ENCODE measurements at regions not wholly inside any gene's neighbourhood (a gene's known extent, or its start where the extent isn't known, plus 50 kb on each side); places are given as distances from the start of the nearest gene placed in this dataset.

DNA sequence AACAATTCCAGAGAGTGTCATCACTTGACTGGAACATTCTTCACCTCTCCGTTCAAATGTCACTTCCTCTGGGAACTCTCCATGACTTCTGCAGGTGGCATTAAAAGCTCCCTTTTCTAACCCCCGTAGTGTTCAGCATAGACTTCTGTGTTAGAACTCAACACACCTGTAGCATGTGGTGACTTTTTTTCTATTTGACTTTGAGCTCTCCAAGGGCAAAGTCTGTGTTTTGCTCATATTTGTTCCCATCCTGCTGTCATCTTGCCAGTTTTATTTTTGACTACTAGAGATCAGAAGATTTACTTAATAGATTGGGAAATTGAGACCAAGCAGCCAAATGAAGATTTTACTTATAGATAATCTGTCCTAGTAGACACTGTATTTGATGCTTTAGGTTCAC, 367.1 kb downstream of the INSC start:
- no peak for TF ChIP-seq ZFX (IDR thresholded peaks at IDR 0.05)
- TF ChIP-seq, protein P1, sequence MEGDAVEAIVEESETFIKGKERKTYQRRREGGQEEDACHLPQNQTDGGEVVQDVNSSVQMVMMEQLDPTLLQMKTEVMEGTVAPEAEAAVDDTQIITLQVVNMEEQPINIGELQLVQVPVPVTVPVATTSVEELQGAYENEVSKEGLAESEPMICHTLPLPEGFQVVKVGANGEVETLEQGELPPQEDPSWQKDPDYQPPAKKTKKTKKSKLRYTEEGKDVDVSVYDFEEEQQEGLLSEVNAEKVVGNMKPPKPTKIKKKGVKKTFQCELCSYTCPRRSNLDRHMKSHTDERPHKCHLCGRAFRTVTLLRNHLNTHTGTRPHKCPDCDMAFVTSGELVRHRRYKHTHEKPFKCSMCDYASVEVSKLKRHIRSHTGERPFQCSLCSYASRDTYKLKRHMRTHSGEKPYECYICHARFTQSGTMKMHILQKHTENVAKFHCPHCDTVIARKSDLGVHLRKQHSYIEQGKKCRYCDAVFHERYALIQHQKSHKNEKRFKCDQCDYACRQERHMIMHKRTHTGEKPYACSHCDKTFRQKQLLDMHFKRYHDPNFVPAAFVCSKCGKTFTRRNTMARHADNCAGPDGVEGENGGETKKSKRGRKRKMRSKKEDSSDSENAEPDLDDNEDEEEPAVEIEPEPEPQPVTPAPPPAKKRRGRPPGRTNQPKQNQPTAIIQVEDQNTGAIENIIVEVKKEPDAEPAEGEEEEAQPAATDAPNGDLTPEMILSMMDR (conservative IDR thresholded peaks at IDR 0.05): no peak
- no peak overlapping the region for H3K27ac ChIP-seq

DNA sequence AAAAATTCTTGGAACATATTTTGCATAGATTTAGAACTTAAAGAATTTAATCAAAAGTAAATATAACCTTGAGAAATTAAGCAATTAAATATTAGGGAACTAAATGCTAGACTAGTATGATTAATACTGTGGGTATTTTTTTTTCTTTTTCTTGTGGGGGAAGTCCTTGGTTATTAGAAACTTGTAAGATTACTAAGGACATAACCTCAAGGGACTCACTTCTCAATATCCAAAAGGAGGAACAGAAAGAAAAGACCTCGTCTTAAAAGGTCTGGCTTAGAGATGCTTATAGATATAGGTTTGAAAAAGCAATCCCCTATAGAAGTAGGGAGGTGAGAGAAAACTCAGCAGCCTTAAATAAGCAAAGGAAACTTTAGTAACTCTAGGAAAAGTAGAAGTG, 368.5 kb downstream of the INSC start:
- no peak overlapping the region for H3K27ac ChIP-seq
- no peak for TF ChIP-seq ZFX (IDR thresholded peaks at IDR 0.05)
- TF ChIP-seq, protein P1 (conservative IDR thresholded peaks at IDR 0.05): no peak

DNA sequence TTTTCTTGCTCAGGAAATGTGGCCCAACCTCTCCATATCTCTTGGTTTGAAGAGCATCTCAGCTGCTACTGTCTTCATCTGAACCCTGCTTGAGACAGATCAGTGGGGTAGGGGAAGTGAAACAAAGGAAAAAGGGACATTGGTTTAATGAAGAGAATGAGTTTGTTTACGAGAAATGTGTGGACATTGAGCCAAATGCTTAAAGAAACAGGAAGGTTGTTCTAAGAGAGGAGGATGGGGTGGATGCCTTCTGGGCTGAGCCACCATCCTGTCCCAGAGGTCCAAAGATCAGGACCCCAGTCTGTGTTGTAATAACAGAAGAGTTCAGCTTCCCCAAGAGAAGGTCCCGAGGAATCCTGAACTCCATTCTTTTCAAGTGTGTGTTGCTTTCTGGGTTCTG, 369.7 kb downstream of the INSC start:
- no peak overlapping the region for H3K27ac ChIP-seq
- TF ChIP-seq, protein P1 (conservative IDR thresholded peaks at IDR 0.05): no peak
- no peak for TF ChIP-seq ZFX (IDR thresholded peaks at IDR 0.05)

DNA sequence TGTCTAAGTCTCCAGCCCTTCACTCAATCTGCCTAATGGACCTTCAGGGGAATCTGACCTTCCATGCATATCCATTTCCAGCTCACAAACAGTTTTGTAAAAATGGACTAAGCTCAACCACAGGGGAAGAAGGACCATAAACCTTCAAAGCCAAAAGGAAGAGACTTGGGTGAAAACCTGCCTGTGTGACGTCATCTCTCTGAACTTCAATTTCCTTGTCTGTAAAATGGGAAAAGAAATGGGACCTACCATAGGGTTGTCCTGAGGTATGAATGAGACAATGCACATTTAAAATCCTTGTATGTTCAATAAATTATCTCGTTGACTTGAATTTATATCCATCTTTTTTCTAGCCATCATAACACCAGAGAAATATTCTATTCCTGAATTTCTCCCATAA, 370.7 kb downstream of the INSC start:
- TF ChIP-seq ZFX (IDR thresholded peaks at IDR 0.05): no peak
- TF ChIP-seq, protein P1 (conservative IDR thresholded peaks at IDR 0.05): no peak
- H3K27ac ChIP-seq: no peak overlapping the region

DNA sequence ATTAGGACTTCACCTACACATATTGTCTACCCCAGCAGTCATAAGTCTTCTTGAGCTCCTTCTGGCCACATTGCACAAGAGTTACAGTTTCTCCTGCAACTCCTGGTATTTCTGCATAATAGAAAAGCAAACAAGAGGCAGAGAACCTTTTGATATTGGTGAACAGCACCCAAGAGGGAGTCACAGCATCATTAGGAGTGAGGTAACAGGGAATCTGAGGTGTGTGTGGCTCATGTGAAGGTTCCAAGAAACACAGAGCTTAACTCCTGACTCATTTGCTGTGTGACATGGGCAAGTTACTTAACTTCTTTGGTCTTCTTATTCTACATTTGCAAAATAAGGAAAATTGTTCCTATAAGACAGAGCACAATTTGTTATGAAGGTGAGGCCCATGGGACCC, 374.6 kb downstream of the INSC start:
- TF ChIP-seq, protein P1 (conservative IDR thresholded peaks at IDR 0.05): no peak
- no peak for TF ChIP-seq ZFX (IDR thresholded peaks at IDR 0.05)
- no peak overlapping the region for H3K27ac ChIP-seq

DNA sequence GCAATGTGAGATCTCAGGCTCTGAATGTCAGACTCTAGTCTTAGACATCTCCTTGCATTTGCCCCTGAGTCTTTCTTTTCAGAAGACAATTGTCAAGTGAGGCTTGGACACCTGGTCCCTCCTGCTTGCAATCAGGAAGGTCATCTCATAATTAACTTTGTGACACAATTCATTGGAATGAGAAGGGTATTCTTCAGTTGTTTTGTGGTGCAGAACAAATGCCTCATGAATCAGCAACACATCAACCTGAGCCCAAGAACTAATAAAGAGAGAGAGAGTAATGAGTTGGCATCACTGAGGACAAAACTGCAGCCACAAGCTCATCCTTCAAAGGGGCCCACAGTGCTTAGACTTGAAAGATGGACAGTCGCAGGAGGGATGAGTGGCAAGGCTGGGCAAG, 375.8 kb downstream of the INSC start:
- H3K27ac ChIP-seq: no peak overlapping the region
- TF ChIP-seq, protein P1 (conservative IDR thresholded peaks at IDR 0.05): no peak
- TF ChIP-seq ZFX (IDR thresholded peaks at IDR 0.05): no peak

DNA sequence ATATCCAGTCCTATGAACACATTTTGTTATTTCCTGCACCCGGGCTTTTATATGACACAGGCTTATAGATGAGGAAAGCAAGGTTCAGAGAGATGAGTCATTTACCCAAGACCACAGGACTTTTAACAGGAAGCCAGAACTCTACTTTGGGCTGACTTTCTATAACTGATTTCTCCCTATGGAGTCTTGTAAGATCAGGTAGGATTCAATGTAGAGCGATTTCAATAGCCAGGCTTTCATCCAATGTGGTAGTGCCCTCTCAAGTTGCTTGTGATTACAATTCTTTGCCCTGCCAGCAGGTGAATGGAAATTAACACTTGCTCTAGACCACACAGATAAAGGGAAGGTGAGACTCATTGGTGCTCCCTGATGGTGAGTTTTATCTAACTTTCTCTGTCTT, 378.3 kb downstream of the INSC start:
- H3K27ac ChIP-seq: peak overlapping the region; percentile 76; the same call in 1 of the 2 replicates
- TF ChIP-seq, protein P1 (conservative IDR thresholded peaks at IDR 0.05): peak; percentile 13; the same call in 1 of the 2 replicates
- TF ChIP-seq ZFX (IDR thresholded peaks at IDR 0.05): no peak
